DND-41 (cell line): ENCODE measurements at regions not wholly inside any gene's neighbourhood (a gene's known extent, or its start where the extent isn't known, plus 50 kb on each side); places are given as distances from the start of the nearest gene placed in this dataset.

ENCODE experiments used
- ATAC-seq: fragments of 200-7000 bp; cut with Tn5 transposase; 3 replicates; pipeline ENCODE4 v1.9.1; 2021; ENCODE audit warnings: low read depth; ENCODE audit not compliant: insufficient read depth
- DNase-seq: peaks from one replicate; pipeline ENCODE4 v3.0.0-alpha.2; 2020
- H2AFZ ChIP-seq: 2 replicates; pipeline ENCODE4 v1.6.0; 2012; ENCODE audit warnings: low read depth, low read length
- H3K27ac ChIP-seq: 2 replicates; pipeline ENCODE4 v1.5.1; 2012; ENCODE audit warnings: low read length, inconsistent platforms
- H3K27me3 ChIP-seq: fragments of 200-600 bp; sonication (generic); 2 replicates; pipeline ENCODE4 v1.6.0; 2012; ENCODE audit warnings: low read length, mild to moderate bottlenecking, inconsistent platforms; ENCODE audit not compliant: insufficient read depth, poor library complexity
- H3K36me3 ChIP-seq: 2 replicates; pipeline ENCODE4 v1.5.1; 2012; ENCODE audit warnings: low read length, inconsistent platforms; ENCODE audit not compliant: insufficient read depth
- H3K4me1 ChIP-seq: 2 replicates; pipeline ENCODE4 v1.5.1; 2012; ENCODE audit warnings: mild to moderate bottlenecking, low read length; ENCODE audit not compliant: insufficient read depth
- H3K4me2 ChIP-seq: 2 replicates; pipeline ENCODE4 v1.6.0; 2012; ENCODE audit warnings: mild to moderate bottlenecking, moderate library complexity, low read length, inconsistent platforms; ENCODE audit not compliant: insufficient read depth
- H3K4me3 ChIP-seq, 2 experiments: fragments of 200-600 bp in 1 of 2; shearing (Covaris generic) in 1 of 2; 2 replicates each; pipeline ENCODE4 v1.5.1; 2012 to 2016; ENCODE audit warnings: inconsistent platforms in 2 of 2, low read length in 2 of 2, mild to moderate bottlenecking in 2 of 2, low read depth in 1 of 2, moderate library complexity in 1 of 2
- H3K79me2 ChIP-seq: 2 replicates; pipeline ENCODE4 v1.6.0; 2012; ENCODE audit warnings: low read length, inconsistent platforms; ENCODE audit not compliant: insufficient read depth
- H3K9ac ChIP-seq: 2 replicates; pipeline ENCODE4 v1.6.0; 2012; ENCODE audit warnings: low read depth, mild to moderate bottlenecking, inconsistent platforms, low read length, moderate library complexity
- H3K9me3 ChIP-seq: 2 replicates; pipeline ENCODE4 v1.5.1; 2012; ENCODE audit warnings: low read length, moderate library complexity, mild to moderate bottlenecking, inconsistent platforms; ENCODE audit not compliant: insufficient read depth, severe bottlenecking
- H4K20me1 ChIP-seq: 2 replicates; pipeline ENCODE4 v1.6.0; 2012; ENCODE audit warnings: low read length; ENCODE audit not compliant: insufficient read depth
- CTCF ChIP-seq: IDR thresholded peaks from 2 replicates; pipeline ENCODE4 v1.5.1; 2012; ENCODE audit warnings: borderline replicate concordance, low read length, moderate library complexity, mild to moderate bottlenecking; ENCODE audit not compliant: poor library complexity, severe bottlenecking; ENCODE audit errors: extremely low read depth
- EZH2 ChIP-seq: IDR thresholded peaks from 3 replicates; pipeline ENCODE4 v1.6.1; 2012; ENCODE audit warnings: borderline replicate concordance, low read depth, mild to moderate bottlenecking, moderate library complexity, low read length, inconsistent platforms; ENCODE audit not compliant: severe bottlenecking

- Histone ChIP-seq H3K4me1 (no peaks in the 10 kb centered on the region), H4K20me1 (no peaks in the 10 kb centered on the region), H3K4me3 (no peak overlapping the region), H3K9ac (no peak overlapping the region), H3K27ac (no peak overlapping the region), H3K79me2 (no peaks in the 10 kb centered on the region), H3K27me3 (no peaks in the 10 kb centered on the region), H3K4me2 (no peak overlapping the region), H2AFZ (no peak overlapping the region), H3K36me3 (no peaks in the 10 kb centered on the region), H3K9me3 (no peaks in the 10 kb centered on the region)
- no peak for ATAC-seq
- DNase-seq: no peak
- TF ChIP-seq CTCF (no peak), EZH2 (no peak)
These were observed 540.2 kb downstream of the MMUT start for GRCh38 chr6:48922837-48923236.

- H3K36me3 ChIP-seq: no peaks in the 10 kb centered on the region
- ATAC-seq: no peak
- no peak overlapping the region for H3K4me2 ChIP-seq
- no peak overlapping the region for H2AFZ ChIP-seq
- no peak overlapping the region for H3K27ac ChIP-seq
- H3K9ac ChIP-seq: no peak overlapping the region
- H4K20me1 ChIP-seq: no peaks in the 10 kb centered on the region
- DNase-seq: no peak
- no peak overlapping the region for H3K4me3 ChIP-seq
- TF ChIP-seq EZH2: no peak
- TF ChIP-seq CTCF: no peak
- no peaks in the 10 kb centered on the region for H3K9me3 ChIP-seq
- H3K4me1 ChIP-seq: no peaks in the 10 kb centered on the region
- no peaks in the 10 kb centered on the region for H3K79me2 ChIP-seq
- no peaks in the 10 kb centered on the region for H3K27me3 ChIP-seq
These were observed 543.5 kb downstream of the MMUT start for GRCh38 chr6:48919555-48919954.

DNA sequence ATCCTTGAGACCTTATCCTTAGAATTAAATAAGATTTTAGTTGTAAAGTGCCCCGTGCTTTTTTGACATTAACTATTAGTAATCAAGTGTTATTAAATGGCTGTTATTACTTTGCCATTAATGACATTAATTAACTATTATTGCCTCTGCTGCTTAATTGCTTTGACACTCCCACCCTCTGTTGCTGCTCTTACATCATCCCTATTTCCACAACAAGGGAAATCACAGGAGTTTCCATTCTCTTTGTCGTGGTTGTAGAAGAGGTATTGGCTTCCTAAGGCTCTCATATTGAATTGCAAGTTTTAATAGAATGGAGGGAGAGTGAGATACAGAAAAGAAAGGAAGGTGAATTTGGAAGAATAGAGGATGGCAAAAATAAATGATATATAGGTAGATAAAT lies 545.8 kb downstream of the MMUT start:
- no peak overlapping the region for H3K27ac ChIP-seq
- H4K20me1 ChIP-seq: no peaks in the 10 kb centered on the region
- H2AFZ ChIP-seq: no peak overlapping the region
- no peaks in the 10 kb centered on the region for H3K27me3 ChIP-seq
- no peaks in the 10 kb centered on the region for H3K9me3 ChIP-seq
- DNase-seq: no peak
- H3K4me2 ChIP-seq: no peak overlapping the region
- no peaks in the 10 kb centered on the region for H3K36me3 ChIP-seq
- no peaks in the 10 kb centered on the region for H3K79me2 ChIP-seq
- H3K4me3 ChIP-seq: no peak overlapping the region
- no peak overlapping the region for H3K9ac ChIP-seq
- no peak for ATAC-seq
- no peaks in the 10 kb centered on the region for H3K4me1 ChIP-seq
- TF ChIP-seq CTCF (no peak), EZH2 (no peak)

DNA sequence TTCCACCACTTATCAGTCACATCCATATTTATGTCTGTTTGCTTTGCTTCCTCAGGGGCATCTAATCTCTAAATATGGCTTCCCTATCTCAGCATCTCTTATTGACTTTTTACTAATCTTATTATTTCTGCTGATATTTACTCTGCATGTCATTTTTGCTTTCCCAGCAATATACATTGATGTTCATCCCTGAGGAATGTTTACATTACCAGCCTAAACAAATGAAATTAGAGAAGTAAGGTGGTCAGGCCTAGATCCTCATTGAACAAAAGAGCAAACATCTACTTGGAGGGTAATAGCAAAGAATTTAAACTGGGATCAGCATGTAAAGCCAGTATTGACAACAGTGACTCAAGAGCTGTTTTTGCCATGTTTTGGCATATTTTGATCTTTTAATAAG lies 546.4 kb downstream of the MMUT start:
- no peak overlapping the region for H3K4me2 ChIP-seq
- no peaks in the 10 kb centered on the region for H3K4me1 ChIP-seq
- H3K9me3 ChIP-seq: no peaks in the 10 kb centered on the region
- ATAC-seq: no peak
- H4K20me1 ChIP-seq: no peaks in the 10 kb centered on the region
- H3K27me3 ChIP-seq: no peaks in the 10 kb centered on the region
- no peak for DNase-seq
- H3K79me2 ChIP-seq: no peaks in the 10 kb centered on the region
- H2AFZ ChIP-seq: no peak overlapping the region
- H3K4me3 ChIP-seq: no peak overlapping the region
- H3K36me3 ChIP-seq: no peaks in the 10 kb centered on the region
- TF ChIP-seq CTCF (no peak), EZH2 (no peak)
- H3K9ac ChIP-seq: no peak overlapping the region
- no peak overlapping the region for H3K27ac ChIP-seq
